ENCODE measurements at regions not wholly inside any gene's neighbourhood (a gene's known extent, or its start where the extent isn't known, plus 50 kb on each side); places are given as distances from the start of the nearest gene placed in this dataset.
A peak's percentile ranks its signal among the peaks of the same experiment; 100 is the strongest.

- TF ChIP-seq HEYL (CRISPR knock-in tag; IDR thresholded peaks at IDR 0.05) (no peak), EHMT2 (IDR thresholded peaks at IDR 0.05; ENCODE audit: low read depth) (no peak), EP300 (IDR thresholded peaks at IDR 0.05) (no peak), SREBF2 (IDR thresholded peaks at IDR 0.05) (no peak), CBX8 (IDR thresholded peaks at IDR 0.05) (no peak), HOXA7 (CRISPR knock-in tag; IDR thresholded peaks at IDR 0.05) (no peak), USF2 (IDR thresholded peaks at IDR 0.05) (no peak), NFE2L2 (conservative IDR thresholded peaks at IDR 0.05; ENCODE audit: low read length) (no peak)
These were observed 93.0 kb upstream of the NPFFR2 start (continued) for GRCh38 chr4:71938776-71939175.

GRCh38 chr4:71941001-71941400 lies 90.8 kb upstream of the NPFFR2 start:
- H3K9me3 ChIP-seq = no peaks in the 10 kb centered on the region
- H3K27ac ChIP-seq = no peak overlapping the region
- no peak overlapping the region for H3K4me2 ChIP-seq
- TF ChIP-seq MAFK (IDR thresholded peaks at IDR 0.05; ENCODE audit: partially characterized antibody) (no peak), RAD21 (conservative IDR thresholded peaks at IDR 0.05 in 1 of 2, IDR thresholded peaks at IDR 0.05 in 1 of 2) (peak in 1 of 2 experiments; percentile 15; a peak in 2 of 5 replicates), HOXB5 (CRISPR knock-in tag; IDR thresholded peaks at IDR 0.05) (no peak)
- no peak overlapping the region for H3K4me3 ChIP-seq
- FAIRE-seq (no peak), ATAC-seq (no peak), DNase-seq (ENCODE audit: low read depth in 1 of 2, low spot score in 1 of 2) (peak in 1 of 2 experiments; percentile 33)
- POLR2A ChIA-PET = no interaction called here
- no peaks in the 10 kb centered on the region for H3K4me1 ChIP-seq
- CTCF ChIA-PET = no interaction called here
- 7% methylated on average over 1 of the region's 1 CpG for WGBS (ENCODE audit: missing lambda C conversion rate)

DNA sequence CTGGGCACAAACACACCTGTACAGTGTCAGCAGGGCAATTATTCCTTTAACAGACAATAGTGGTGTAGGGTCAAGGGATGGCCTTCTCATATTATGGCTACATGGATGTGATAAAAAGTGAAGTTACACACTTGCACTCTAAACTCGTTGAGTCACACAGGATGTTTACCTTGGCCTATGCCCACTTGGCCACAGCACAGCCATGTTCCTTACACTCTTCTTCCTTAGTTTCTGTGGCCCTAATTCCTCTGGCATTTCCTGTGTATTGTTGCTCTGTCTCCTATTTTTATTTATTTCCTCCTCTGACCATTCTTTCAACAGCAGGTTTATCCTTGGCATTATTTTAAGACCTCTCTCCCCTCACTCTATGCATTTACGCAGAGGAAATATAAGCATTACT lies 86.8 kb upstream of the NPFFR2 start:
- H3K4me1 ChIP-seq = no peaks in the 10 kb centered on the region
- ChIA-PET CTCF (no interaction called here), POLR2A (no interaction called here)
- DNase-seq (ENCODE audit: low read depth in 1 of 2, low spot score in 1 of 2) (no peak), ATAC-seq (no peak), FAIRE-seq (no peak)
- no peaks in the 10 kb centered on the region for H3K9me3 ChIP-seq
- H3K4me3 ChIP-seq = no peak overlapping the region
- 7% methylated on average over 2 of the region's 2 CpGs for WGBS (ENCODE audit: missing lambda C conversion rate)
- H3K4me2 ChIP-seq = no peak overlapping the region
- H3K27ac ChIP-seq = no peak overlapping the region
- TF ChIP-seq BCL3 (IDR thresholded peaks at IDR 0.05) (no peak), RARB (CRISPR knock-in tag; IDR thresholded peaks at IDR 0.05) (no peak), HOXB13 (CRISPR knock-in tag; IDR thresholded peaks at IDR 0.05; ENCODE audit: low read depth) (no peak), HOXA7 (CRISPR knock-in tag; IDR thresholded peaks at IDR 0.05) (no peak), JUNB (IDR thresholded peaks at IDR 0.05) (no peak), E2F6 (IDR thresholded peaks at IDR 0.05; ENCODE audit: borderline replicate concordance, low read depth) (no peak), POLR2A (IDR thresholded peaks at IDR 0.05; ENCODE audit: low read length) (no peak), TP53 (CRISPR knock-in tag; IDR thresholded peaks at IDR 0.05) (no peak), TFCP2L1 (CRISPR knock-in tag; IDR thresholded peaks at IDR 0.05) (no peak), NR3C1 (IDR thresholded peaks at IDR 0.05) (no peak), HEYL (CRISPR knock-in tag; IDR thresholded peaks at IDR 0.05) (no peak), HOXB5 (CRISPR knock-in tag; IDR thresholded peaks at IDR 0.05) (no peak), KDM5A (IDR thresholded peaks at IDR 0.05) (no peak), ZNF302 (CRISPR knock-in tag; IDR thresholded peaks at IDR 0.05) (no peak)
- TF ChIP-seq, protein P1, sequence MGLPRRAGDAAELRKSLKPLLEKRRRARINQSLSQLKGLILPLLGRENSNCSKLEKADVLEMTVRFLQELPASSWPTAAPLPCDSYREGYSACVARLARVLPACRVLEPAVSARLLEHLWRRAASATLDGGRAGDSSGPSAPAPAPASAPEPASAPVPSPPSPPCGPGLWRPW (IDR thresholded peaks at IDR 0.05) = no peak
- TF ChIP-seq, protein P2, sequence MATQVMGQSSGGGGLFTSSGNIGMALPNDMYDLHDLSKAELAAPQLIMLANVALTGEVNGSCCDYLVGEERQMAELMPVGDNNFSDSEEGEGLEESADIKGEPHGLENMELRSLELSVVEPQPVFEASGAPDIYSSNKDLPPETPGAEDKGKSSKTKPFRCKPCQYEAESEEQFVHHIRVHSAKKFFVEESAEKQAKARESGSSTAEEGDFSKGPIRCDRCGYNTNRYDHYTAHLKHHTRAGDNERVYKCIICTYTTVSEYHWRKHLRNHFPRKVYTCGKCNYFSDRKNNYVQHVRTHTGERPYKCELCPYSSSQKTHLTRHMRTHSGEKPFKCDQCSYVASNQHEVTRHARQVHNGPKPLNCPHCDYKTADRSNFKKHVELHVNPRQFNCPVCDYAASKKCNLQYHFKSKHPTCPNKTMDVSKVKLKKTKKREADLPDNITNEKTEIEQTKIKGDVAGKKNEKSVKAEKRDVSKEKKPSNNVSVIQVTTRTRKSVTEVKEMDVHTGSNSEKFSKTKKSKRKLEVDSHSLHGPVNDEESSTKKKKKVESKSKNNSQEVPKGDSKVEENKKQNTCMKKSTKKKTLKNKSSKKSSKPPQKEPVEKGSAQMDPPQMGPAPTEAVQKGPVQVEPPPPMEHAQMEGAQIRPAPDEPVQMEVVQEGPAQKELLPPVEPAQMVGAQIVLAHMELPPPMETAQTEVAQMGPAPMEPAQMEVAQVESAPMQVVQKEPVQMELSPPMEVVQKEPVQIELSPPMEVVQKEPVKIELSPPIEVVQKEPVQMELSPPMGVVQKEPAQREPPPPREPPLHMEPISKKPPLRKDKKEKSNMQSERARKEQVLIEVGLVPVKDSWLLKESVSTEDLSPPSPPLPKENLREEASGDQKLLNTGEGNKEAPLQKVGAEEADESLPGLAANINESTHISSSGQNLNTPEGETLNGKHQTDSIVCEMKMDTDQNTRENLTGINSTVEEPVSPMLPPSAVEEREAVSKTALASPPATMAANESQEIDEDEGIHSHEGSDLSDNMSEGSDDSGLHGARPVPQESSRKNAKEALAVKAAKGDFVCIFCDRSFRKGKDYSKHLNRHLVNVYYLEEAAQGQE (IDR thresholded peaks at IDR 0.05) = no peak

All from A549 (cell line).